ENCODE measurements at regions not wholly inside any gene's neighbourhood (a gene's known extent, or its start where the extent isn't known, plus 50 kb on each side); places are given as distances from the start of the nearest gene placed in this dataset.

DNA sequence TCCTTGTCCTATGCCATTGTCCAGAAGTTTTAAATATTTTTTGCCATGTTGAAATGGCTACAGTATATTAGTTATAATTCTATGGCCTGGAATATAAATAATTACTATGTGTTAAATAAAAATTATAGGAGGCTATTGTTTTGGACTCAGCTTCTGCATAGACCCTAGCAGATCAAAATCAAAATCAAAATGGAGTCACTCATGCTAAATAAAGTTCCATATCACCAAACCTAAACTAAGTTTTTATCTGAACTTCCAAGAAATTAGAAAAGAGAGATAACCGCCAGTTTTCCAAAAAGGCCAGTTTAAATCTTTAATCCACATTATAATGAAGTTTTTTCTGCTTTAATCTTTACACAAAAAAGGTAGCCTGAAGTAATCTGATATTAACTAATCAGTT is 227.8 kb upstream of the P2RY1 start:
- intact Hi-C loops (cut with DNase I; ENCODE audit: low total_unique reads): no loop called here

DNA sequence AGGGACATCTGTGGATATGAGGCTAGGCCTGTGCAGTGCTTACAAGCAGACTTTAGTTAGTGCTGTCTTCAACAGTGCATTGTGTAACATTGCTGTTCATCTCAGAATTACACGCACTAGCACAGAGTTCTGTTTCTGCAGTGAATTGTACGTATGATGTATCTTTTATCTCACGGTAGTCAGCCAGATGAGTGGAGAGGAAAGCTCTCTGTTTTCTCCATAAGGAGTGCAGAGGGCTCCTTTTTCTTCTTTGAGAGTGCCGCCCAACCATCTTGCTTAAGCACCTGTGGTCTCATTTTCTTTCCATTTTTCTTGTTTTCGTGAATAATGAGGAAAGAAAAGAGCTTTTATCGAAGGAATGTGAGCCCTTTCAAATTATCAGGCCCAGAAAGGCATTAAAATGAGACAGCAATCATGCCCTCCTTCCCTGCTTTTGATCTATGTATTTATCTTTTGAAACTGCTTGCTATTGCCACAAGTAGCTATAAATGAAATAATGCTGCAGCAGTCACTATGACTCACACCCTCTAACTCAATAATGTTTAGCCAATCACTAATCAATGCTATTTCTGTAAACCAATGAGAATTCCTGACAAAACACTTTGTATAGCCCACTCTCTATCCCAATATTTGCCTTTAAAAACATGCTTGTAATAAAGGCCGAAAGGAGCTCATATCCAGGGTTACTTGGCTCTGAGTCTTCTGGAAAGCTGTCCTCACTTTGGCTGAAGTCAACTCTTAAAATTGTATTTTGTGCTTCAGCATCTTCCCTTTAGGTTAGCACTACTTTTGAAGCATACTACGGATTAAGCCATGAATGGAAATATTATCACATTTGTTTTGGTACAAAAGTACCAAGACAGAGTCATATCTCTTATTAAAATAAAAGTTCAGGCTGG is 226.0 kb upstream of the P2RY1 start:
- no peaks in the 10 kb centered on the region for H3K36me3 ChIP-seq
- TF ChIP-seq, protein P1, sequence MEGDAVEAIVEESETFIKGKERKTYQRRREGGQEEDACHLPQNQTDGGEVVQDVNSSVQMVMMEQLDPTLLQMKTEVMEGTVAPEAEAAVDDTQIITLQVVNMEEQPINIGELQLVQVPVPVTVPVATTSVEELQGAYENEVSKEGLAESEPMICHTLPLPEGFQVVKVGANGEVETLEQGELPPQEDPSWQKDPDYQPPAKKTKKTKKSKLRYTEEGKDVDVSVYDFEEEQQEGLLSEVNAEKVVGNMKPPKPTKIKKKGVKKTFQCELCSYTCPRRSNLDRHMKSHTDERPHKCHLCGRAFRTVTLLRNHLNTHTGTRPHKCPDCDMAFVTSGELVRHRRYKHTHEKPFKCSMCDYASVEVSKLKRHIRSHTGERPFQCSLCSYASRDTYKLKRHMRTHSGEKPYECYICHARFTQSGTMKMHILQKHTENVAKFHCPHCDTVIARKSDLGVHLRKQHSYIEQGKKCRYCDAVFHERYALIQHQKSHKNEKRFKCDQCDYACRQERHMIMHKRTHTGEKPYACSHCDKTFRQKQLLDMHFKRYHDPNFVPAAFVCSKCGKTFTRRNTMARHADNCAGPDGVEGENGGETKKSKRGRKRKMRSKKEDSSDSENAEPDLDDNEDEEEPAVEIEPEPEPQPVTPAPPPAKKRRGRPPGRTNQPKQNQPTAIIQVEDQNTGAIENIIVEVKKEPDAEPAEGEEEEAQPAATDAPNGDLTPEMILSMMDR (IDR thresholded peaks at IDR 0.05): no peak
- DNase-seq: no peak
- H3K9me3 ChIP-seq: no peaks in the 10 kb centered on the region
- no peak overlapping the region for H3K27ac ChIP-seq
- no peaks in the 10 kb centered on the region for H3K4me1 ChIP-seq
- intact Hi-C loops (cut with DNase I; ENCODE audit: low total_unique reads): no loop called here
- no peaks in the 10 kb centered on the region for H3K27me3 ChIP-seq
- no peak overlapping the region for H3K4me3 ChIP-seq

More for the DNA sequence above, 227.8 kb upstream of the P2RY1 start:
- H3K27ac ChIP-seq: no peak overlapping the region
- no peaks in the 10 kb centered on the region for H3K27me3 ChIP-seq
- TF ChIP-seq, protein P1 (IDR thresholded peaks at IDR 0.05): no peak
- H3K9me3 ChIP-seq: no peaks in the 10 kb centered on the region
- no peaks in the 10 kb centered on the region for H3K4me1 ChIP-seq
- DNase-seq: no peak
- no peaks in the 10 kb centered on the region for H3K36me3 ChIP-seq
- no peak overlapping the region for H3K4me3 ChIP-seq

DNA sequence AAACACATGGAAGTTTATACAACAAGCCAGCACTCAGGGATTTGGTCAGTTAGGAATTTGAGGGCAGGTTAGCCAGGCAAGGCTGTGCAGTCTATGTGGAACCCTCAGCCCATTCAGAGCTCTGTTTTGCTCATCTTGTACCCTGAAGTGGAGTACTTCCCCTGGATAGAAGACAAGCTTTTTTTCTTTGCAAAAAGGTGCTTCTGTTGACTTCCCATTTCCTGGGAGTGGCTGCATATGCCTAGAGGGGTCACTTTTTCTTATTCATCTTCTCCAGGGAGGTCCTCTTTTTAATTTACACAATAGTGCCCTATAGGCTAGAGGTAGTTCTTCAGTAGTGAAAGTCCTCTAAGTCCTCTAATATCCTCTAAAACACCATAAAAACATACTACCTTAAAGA is 225.0 kb upstream of the P2RY1 start:
- intact Hi-C loops (cut with DNase I; ENCODE audit: low total_unique reads): no loop called here
- Histone ChIP-seq H3K27ac (no peak overlapping the region), H3K9me3 (no peaks in the 10 kb centered on the region), H3K36me3 (no peaks in the 10 kb centered on the region), H3K4me1 (no peaks in the 10 kb centered on the region), H3K4me3 (no peak overlapping the region), H3K27me3 (no peaks in the 10 kb centered on the region)
- DNase-seq: no peak
- TF ChIP-seq, protein P1 (IDR thresholded peaks at IDR 0.05): no peak

DNA sequence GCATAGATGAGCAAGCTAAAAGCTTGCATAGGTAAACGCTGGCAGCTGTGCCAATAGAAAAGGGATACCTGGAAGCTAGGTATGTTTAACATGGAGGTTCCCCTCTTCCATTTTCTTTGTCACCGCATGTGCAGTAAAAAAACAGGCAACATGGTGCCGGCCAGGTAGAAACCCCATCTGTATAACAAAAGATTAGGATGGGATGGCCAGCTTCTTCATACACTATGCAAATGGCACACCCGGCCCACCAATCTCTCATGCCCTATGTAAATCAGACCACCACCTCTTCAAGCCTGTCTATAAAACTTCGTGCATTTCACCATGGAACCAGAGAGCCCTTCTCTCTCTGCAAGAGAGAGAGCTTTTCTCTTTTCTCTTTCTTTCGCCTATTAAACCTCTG is 224.3 kb upstream of the P2RY1 start:
- intact Hi-C loops (cut with DNase I; ENCODE audit: low total_unique reads): no loop called here
- no peak for DNase-seq
- Histone ChIP-seq H3K4me3 (no peak overlapping the region), H3K36me3 (no peaks in the 10 kb centered on the region), H3K9me3 (no peaks in the 10 kb centered on the region), H3K27me3 (no peaks in the 10 kb centered on the region), H3K4me1 (no peaks in the 10 kb centered on the region), H3K27ac (no peak overlapping the region)
- TF ChIP-seq, protein P1 (IDR thresholded peaks at IDR 0.05): no peak

DNA sequence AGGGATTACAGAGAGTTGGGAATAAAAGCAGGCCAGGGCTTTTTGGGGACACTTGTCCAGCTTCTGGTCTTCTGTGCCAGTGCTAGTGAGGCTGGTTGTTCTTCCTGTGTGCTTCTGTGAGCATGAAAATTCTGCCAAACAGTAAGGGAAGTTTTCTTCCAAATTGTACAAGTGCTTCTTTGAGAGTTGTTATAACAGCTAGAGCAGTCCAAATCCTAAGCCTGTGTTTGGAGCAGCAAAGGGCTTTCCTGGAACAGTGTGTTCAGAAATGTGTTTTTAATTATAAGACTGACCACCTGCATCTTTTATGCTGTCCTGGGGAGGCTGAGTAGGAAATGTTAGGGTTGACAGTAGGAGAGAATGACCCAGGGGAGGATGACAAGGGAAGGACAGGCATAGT is 223.0 kb upstream of the P2RY1 start:
- Histone ChIP-seq H3K27me3 (no peaks in the 10 kb centered on the region), H3K4me1 (no peaks in the 10 kb centered on the region), H3K4me3 (no peak overlapping the region), H3K27ac (no peak overlapping the region), H3K36me3 (no peaks in the 10 kb centered on the region), H3K9me3 (no peaks in the 10 kb centered on the region)
- intact Hi-C loops (cut with DNase I; ENCODE audit: low total_unique reads): no loop called here
- TF ChIP-seq, protein P1 (IDR thresholded peaks at IDR 0.05): no peak
- DNase-seq: no peak
